ENCODE measurements at regions not wholly inside any gene's neighbourhood (a gene's known extent, or its start where the extent isn't known, plus 50 kb on each side); places are given as distances from the start of the nearest gene placed in this dataset.

DNA sequence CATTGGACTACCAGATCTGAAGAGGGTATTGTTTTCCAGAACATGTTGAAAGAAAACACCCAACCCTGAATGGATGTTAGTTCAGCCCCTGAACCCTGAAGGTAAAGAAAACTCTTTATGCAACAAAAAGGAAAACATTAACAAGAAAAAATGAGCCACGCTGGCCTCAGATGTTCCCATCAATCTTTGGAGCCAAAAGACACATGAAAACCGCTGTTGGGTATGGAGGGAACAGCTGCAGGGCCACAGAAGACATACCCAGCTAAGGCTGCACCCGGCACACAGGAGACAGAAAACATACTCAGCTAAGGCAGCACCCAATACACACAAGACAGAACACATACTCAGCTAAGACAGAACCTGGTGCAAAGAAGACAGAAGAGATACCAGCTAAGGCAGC, 51.3 kb upstream of the GALNT9 start:
- DNase-seq: no peak
- 20 to 35% methylated on average over 3 of the region's 3 CpGs for WGBS, 2 donors
- no peaks in the 10 kb centered on the region for H3K36me3 ChIP-seq (replicated peaks in 1 of 2; ENCODE audit: insufficient read depth in 1 of 2, low read depth in 2 of 2)
- no peaks in the 10 kb centered on the region for H3K4me1 ChIP-seq
- no peak overlapping the region for H3K4me3 ChIP-seq
- no peak for TF ChIP-seq POLR2A (IDR thresholded peaks at IDR 0.05)
- TF ChIP-seq, protein P1, sequence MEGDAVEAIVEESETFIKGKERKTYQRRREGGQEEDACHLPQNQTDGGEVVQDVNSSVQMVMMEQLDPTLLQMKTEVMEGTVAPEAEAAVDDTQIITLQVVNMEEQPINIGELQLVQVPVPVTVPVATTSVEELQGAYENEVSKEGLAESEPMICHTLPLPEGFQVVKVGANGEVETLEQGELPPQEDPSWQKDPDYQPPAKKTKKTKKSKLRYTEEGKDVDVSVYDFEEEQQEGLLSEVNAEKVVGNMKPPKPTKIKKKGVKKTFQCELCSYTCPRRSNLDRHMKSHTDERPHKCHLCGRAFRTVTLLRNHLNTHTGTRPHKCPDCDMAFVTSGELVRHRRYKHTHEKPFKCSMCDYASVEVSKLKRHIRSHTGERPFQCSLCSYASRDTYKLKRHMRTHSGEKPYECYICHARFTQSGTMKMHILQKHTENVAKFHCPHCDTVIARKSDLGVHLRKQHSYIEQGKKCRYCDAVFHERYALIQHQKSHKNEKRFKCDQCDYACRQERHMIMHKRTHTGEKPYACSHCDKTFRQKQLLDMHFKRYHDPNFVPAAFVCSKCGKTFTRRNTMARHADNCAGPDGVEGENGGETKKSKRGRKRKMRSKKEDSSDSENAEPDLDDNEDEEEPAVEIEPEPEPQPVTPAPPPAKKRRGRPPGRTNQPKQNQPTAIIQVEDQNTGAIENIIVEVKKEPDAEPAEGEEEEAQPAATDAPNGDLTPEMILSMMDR (IDR thresholded peaks at IDR 0.05): no peak
- intact Hi-C loops (cut with DNase I): no loop called here
- H3K27ac ChIP-seq: no peak overlapping the region
- H3K9me3 ChIP-seq: no peaks in the 10 kb centered on the region
- no peak for ATAC-seq
- peaks cover 0 to 21% of the 10 kb centered on the region in 2 donors for H3K27me3 ChIP-seq

DNA sequence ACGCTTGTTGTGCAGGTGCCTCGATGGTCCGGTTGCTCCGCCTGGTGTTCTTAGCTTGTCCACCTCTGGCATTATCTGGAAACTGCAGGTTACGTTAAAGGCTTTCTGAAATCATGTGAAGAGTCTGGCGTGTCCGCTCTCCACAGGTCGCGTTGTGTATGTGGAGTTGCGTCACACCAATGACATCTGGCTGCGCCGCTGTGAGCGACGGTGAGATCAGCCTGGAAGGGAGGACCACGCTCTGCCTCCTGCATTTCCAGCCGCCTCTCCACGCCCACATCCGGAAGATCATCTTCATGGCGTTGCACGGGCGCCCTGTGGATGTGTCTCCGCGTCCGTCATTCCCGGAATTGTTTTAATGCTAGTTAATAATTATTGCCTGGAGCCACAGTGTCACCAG, 50.6 kb upstream of the GALNT9 start:
- no peaks in the 10 kb centered on the region for H3K9me3 ChIP-seq
- ATAC-seq (no peak), DNase-seq (no peak)
- peaks cover 0 to 21% of the 10 kb centered on the region in 2 donors for H3K27me3 ChIP-seq
- H3K36me3 ChIP-seq (replicated peaks in 1 of 2; ENCODE audit: insufficient read depth in 1 of 2, low read depth in 2 of 2): no peaks in the 10 kb centered on the region
- no peaks in the 10 kb centered on the region for H3K4me1 ChIP-seq
- no peak overlapping the region for H3K27ac ChIP-seq
- intact Hi-C loops (cut with DNase I): no loop called here
- no peak overlapping the region for H3K4me3 ChIP-seq
- no peak for TF ChIP-seq POLR2A (IDR thresholded peaks at IDR 0.05)
- TF ChIP-seq, protein P1 (IDR thresholded peaks at IDR 0.05): no peak
- WGBS, 2 donors: 69 to 75% methylated on average over 25 of the region's 25 CpGs

DNA sequence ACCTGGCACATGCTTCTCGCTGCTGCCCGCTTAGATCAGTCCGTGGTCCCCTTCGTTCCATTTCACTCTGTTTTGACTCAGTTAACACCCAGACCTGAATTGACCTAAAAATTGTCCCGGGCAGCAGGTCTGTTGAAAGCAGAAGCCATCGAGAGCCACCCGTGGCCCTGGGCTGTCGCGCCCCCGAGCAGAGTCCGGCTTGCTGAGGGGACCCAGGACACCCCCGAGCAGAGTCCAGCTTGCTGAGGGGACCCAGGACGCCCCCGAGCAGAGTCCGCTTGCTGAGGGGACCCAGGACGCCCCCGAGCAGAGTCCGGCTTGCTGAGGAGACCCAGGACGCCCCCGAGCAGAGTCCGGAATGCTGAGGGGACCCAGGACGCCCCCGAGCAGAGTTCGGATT, 50.2 kb upstream of the GALNT9 start:
- no peaks in the 10 kb centered on the region for H3K36me3 ChIP-seq (replicated peaks in 1 of 2; ENCODE audit: insufficient read depth in 1 of 2, low read depth in 2 of 2)
- 73 to 74% methylated on average over 16 to 24 of the region's 24 CpGs for WGBS, 2 donors
- H3K27me3 ChIP-seq: peaks cover 0 to 22% of the 10 kb centered on the region in 2 donors
- intact Hi-C loops (cut with DNase I): no loop called here
- no peak overlapping the region for H3K27ac ChIP-seq
- H3K4me3 ChIP-seq: no peak overlapping the region
- no peak for DNase-seq
- no peak for TF ChIP-seq POLR2A (IDR thresholded peaks at IDR 0.05)
- TF ChIP-seq, protein P1 (IDR thresholded peaks at IDR 0.05): no peak
- no peaks in the 10 kb centered on the region for H3K9me3 ChIP-seq
- no peak for ATAC-seq
- no peaks in the 10 kb centered on the region for H3K4me1 ChIP-seq

All from body of pancreas (tissue), 4 donors.